SK-N-MC (cell line): ENCODE measurements at regions not wholly inside any gene's neighbourhood (a gene's known extent, or its start where the extent isn't known, plus 50 kb on each side); places are given as distances from the start of the nearest gene placed in this dataset.

Source experiments
- DNase-seq: peaks from one replicate; pipeline ENCODE4 v3.0.0-alpha.2; 2011; ENCODE audit warnings: low read depth, low spot score
- H3K27ac ChIP-seq: fragments of 200-600 bp; sonication (generic); 2 replicates; pipeline ENCODE4 v1.5.1; 2016; ENCODE audit warnings: mixed run types
- H3K36me3 ChIP-seq: fragments of 200-600 bp; sonication (generic); 2 replicates; pipeline ENCODE4 v1.6.1; 2017; ENCODE audit warnings: antibody characterized with exemption, low read length, mixed read lengths; ENCODE audit not compliant: insufficient read depth
- H3K4me3 ChIP-seq: fragments of 200-600 bp; sonication (generic); 2 replicates; pipeline ENCODE4 v1.5.1; 2016
- H3K9ac ChIP-seq: fragments of 200-600 bp; sonication (generic); 2 replicates; pipeline ENCODE4 v1.8.0; 2017; ENCODE audit warnings: mixed run types, mixed read lengths; ENCODE audit not compliant: insufficient read length
- H3K9me3 ChIP-seq: fragments of 200-600 bp; sonication (generic); 2 replicates; pipeline ENCODE4 v1.6.1; 2017; ENCODE audit warnings: low read depth, mild to moderate bottlenecking, antibody characterized with exemption, low read length, moderate library complexity, mixed read lengths
- EZH2 ChIP-seq: fragments of 200-600 bp; sonication (generic); IDR thresholded peaks from one replicate; pipeline ENCODE4 v1.6.1; 2017; ENCODE audit warnings: antibody characterized with exemption
- FOXP2 ChIP-seq: optimal IDR thresholded peaks from 2 replicates; pipeline ENCODE3; 2011; ENCODE audit warnings: mild to moderate bottlenecking, moderate library complexity; ENCODE audit not compliant: insufficient read depth; ENCODE audit errors: extremely low read length, control extremely low read depth
- POLR2AphosphoS5 ChIP-seq: IDR thresholded peaks from 2 replicates; pipeline ENCODE4 v1.6.1; 2012; ENCODE audit warnings: mild to moderate bottlenecking, low read depth, low read length, borderline replicate concordance

DNA sequence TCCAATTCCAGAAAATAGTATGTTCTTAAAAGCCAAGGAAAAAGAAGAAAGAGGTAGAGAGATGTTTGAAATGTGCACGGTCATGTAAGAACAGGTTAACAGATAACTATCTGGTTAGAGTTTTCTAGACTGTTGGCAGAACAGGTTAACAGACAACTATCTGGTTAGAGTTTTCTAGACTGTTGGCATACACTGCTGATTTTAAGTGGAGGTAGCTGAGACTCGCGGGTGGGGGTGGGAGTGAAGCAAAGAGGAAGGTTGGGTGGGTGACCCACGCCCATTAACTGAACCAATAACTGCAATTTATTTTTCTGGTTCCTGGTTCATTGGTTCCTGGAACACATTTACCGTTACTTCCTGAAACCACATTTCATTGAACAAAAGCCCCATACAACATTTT lies 157.5 kb downstream of the ELOVL4 start:
- H3K9ac ChIP-seq: no peak overlapping the region
- DNase-seq: no peak
- no peak overlapping the region for H3K4me3 ChIP-seq
- TF ChIP-seq POLR2AphosphoS5: no peak
- no peak for TF ChIP-seq EZH2
- no peak for TF ChIP-seq FOXP2
- no peak overlapping the region for H3K27ac ChIP-seq
- H3K9me3 ChIP-seq: no peaks in the 10 kb centered on the region
- no peaks in the 10 kb centered on the region for H3K36me3 ChIP-seq

- no peaks in the 10 kb centered on the region for H3K36me3 ChIP-seq
- no peak for DNase-seq
- TF ChIP-seq POLR2AphosphoS5 (no peak), FOXP2 (no peak)
- no peaks in the 10 kb centered on the region for H3K9me3 ChIP-seq
- no peak overlapping the region for H3K27ac ChIP-seq
- no peak overlapping the region for H3K9ac ChIP-seq
- H3K4me3 ChIP-seq: no peak overlapping the region
Observed at GRCh38 chr6:79788756-79789155, 157.6 kb downstream of the SH3BGRL2 start.

DNA sequence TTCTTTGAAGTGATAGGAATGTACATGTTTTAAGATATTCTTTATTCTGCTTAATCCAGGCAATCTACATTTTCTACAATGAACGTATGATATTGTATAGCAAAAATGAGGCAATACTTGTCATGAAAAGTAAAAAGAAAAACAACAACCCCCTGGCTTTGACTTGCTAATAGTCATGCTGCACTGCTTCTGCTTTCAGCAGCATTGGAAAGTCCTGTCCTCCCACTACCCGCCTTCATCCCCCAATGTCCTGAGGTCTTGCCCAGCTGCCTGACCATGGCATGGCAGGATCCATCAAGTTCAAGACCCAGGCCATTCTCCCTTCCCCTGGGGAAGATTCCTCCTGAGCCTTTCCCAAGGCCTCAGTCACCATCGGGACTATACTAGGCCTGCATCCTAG lies 156.5 kb downstream of the SH3BGRL2 start:
- TF ChIP-seq EZH2: no peak
- no peak for TF ChIP-seq FOXP2
- TF ChIP-seq POLR2AphosphoS5: no peak
- Histone ChIP-seq H3K36me3 (no peaks in the 10 kb centered on the region), H3K9ac (no peak overlapping the region), H3K27ac (no peak overlapping the region), H3K9me3 (no peaks in the 10 kb centered on the region), H3K4me3 (no peak overlapping the region)
- no peak for DNase-seq

DNA sequence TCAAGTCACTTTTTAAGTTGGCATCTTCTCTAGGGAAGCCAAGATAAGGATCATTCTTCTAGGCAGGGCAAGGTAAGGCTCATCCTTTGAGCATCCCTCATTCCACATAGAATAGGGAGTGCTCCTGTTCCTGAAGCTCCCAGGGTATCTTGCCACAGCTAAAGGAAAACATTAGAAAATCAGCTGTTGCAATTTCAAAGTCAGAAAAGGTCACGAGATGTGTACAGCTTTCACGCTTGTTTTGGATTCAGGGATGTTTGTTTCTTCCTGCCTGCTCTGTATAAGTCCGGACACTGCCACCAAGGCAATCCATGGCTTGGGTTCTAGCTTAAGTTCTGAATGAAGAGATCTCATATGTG lies 153.2 kb downstream of the SH3BGRL2 start:
- no peak overlapping the region for H3K27ac ChIP-seq
- no peak for DNase-seq
- no peak overlapping the region for H3K9ac ChIP-seq
- no peaks in the 10 kb centered on the region for H3K9me3 ChIP-seq
- no peak overlapping the region for H3K4me3 ChIP-seq
- TF ChIP-seq POLR2AphosphoS5 (no peak), FOXP2 (no peak), EZH2 (no peak)
- H3K36me3 ChIP-seq: no peaks in the 10 kb centered on the region

DNA sequence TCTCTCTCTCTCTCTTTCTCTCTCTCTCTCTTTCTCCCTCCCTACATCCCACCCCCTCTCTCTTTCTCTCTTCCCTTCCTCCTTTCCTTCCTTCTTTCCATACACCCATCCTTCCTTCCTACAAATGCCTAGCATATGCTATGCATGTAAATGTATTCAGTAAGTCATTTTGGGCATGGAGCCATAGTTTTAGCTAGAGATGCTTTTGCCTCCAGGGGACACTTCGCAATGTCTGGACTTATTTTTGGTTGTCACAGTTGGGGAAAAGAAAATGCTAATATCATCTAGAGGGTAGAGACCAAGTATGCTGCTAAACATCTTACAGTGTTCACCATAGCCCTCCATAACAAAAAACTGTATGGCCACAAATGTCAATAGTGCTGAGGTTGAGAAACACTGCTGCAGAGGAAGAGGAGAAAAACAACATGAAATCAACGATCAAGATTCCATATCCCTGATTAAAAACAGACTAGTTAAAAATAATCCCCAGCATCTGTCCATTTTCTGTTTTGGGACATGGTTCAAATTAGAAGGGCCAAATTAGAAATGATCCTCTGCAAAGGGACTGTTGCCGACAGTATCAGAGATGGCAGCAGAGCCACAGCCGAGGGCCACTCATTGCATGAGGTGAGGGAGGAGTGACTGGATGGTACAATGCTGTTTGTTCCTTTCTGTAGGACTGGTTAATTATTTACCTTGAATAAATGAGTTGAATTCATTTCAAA lies 152.7 kb downstream of the SH3BGRL2 start:
- Histone ChIP-seq H3K27ac (no peak overlapping the region), H3K4me3 (no peak overlapping the region), H3K36me3 (no peaks in the 10 kb centered on the region), H3K9ac (no peak overlapping the region), H3K9me3 (no peaks in the 10 kb centered on the region)
- peak; percentile 63 for DNase-seq
- TF ChIP-seq EZH2: no peak
- TF ChIP-seq POLR2AphosphoS5: no peak; the same call in 1 of the 2 replicates
- no peak for TF ChIP-seq FOXP2

DNA sequence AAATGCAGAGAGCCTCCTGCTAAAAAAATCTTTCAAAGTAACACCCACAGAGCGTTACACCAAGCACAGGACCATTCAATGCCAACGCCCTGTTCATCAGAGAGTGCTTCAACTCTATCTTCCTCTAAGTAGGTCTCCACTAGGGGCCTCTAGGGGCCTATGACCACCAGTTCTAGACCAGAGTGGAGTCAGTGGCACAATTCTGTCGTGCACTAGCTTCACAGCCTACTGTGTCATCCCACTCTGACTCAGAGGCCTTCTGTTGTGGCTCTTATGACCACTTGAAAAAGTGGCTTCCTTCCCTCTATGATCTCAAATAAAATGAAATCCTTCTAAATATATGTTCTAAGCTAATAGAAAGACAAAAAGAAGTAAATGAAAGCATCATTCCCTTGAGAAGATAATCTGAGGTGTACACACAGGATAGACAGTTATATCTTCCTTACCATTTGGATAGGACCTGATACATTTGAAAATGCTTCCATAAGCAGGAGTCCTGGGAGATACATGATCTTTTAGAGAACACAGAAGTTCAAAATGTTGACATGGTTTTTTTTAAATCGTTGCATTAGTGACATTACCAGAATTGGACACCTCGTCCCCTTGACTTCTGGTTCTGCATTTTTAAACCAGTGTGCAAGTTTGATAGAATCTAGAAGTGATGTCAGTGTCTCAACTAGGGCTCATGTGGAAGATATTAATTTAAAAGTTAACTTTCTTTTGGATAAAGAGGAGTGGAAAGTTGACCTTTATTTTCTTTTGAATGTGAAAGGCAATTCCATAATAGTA lies 151.9 kb downstream of the SH3BGRL2 start:
- Histone ChIP-seq H3K36me3 (no peaks in the 10 kb centered on the region), H3K27ac (no peak overlapping the region), H3K9ac (no peak overlapping the region), H3K4me3 (no peak overlapping the region), H3K9me3 (no peaks in the 10 kb centered on the region)
- no peak for TF ChIP-seq FOXP2
- TF ChIP-seq EZH2: no peak
- TF ChIP-seq POLR2AphosphoS5: no peak
- no peak for DNase-seq

GRCh38 chr6:79781916-79782315 lies 150.8 kb downstream of the SH3BGRL2 start:
- DNase-seq: no peak
- no peak overlapping the region for H3K9ac ChIP-seq
- H3K27ac ChIP-seq: no peak overlapping the region
- H3K4me3 ChIP-seq: no peak overlapping the region
- no peaks in the 10 kb centered on the region for H3K9me3 ChIP-seq
- no peaks in the 10 kb centered on the region for H3K36me3 ChIP-seq
- no peak for TF ChIP-seq EZH2
- TF ChIP-seq POLR2AphosphoS5: no peak
- TF ChIP-seq FOXP2: no peak

DNA sequence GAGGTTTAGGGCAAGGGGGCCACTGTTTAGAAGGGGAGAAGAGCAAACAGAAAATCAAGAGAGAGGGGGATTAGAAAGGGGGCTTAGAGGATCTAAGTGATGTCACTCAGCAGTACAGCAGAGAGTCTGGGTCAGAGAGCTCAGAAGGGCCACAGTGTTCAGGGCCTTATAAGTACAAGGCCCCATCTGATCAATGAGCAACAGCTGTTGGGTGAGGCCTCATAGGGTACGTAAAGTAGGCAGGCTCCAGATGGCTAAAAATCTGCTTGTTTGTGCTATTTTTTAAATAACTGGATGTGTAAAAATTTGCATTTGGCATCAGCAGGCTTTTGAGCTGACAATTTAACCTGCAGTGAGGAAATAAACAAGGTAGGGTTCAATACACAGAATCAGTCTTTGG lies 149.8 kb downstream of the SH3BGRL2 start:
- H3K9me3 ChIP-seq: no peaks in the 10 kb centered on the region
- no peaks in the 10 kb centered on the region for H3K36me3 ChIP-seq
- H3K27ac ChIP-seq: no peak overlapping the region
- H3K4me3 ChIP-seq: no peak overlapping the region
- TF ChIP-seq EZH2: no peak
- TF ChIP-seq FOXP2: no peak
- no peak for TF ChIP-seq POLR2AphosphoS5
- H3K9ac ChIP-seq: no peak overlapping the region
- no peak for DNase-seq

DNA sequence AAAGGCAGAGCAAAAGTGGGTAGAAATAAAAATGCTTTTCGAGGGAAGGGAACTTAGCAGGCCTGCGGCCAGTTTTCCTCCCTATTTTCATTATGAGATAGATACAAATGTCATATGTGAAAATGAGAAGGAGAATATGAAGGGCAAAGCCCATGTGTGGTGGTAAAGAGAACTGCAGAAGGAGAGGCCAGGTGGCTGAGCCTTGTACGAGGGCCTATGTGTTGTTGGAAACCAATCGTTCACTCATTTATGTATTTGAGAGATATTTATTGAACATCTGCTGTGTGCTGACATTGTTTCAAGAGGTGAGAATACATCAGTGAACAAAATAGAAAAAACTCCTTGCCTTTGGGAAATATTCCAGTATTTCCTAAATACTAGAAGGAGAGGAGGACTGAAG lies 147.7 kb downstream of the SH3BGRL2 start:
- no peak for DNase-seq

More for the DNA sequence above, 147.7 kb downstream of the SH3BGRL2 start:
- no peak overlapping the region for H3K27ac ChIP-seq
- TF ChIP-seq FOXP2 (no peak), POLR2AphosphoS5 (no peak), EZH2 (no peak)
- no peak overlapping the region for H3K4me3 ChIP-seq
- no peak overlapping the region for H3K9ac ChIP-seq
- H3K36me3 ChIP-seq: no peaks in the 10 kb centered on the region
- H3K9me3 ChIP-seq: no peaks in the 10 kb centered on the region
